CD4-positive, alpha-beta memory T cell (primary cell): ENCODE measurements at regions not wholly inside any gene's neighbourhood (a gene's known extent, or its start where the extent isn't known, plus 50 kb on each side); places are given as distances from the start of the nearest gene placed in this dataset.

Experiments
- CTCF ChIA-PET: fragments of 350-600 bp; sonication (Branson Sonifier 250); formaldehyde crosslinking; loops from one replicate; lab custom pipeline; 2021; ENCODE audit warnings: inconsistent platforms; ENCODE audit not compliant: partially characterized antibody; lab: Charles Lee
- POLR2A ChIA-PET: fragments of 350-600 bp; sonication (Branson Sonifier 250); formaldehyde crosslinking; loops from one replicate; lab custom pipeline; 2021; ENCODE audit not compliant: partially characterized antibody; lab: Charles Lee
- DNase-seq, 5 donors: peaks; one replicate each; pipeline versions ENCODE4 v3.0.0 to v3.0.0-alpha.2; 2020 to 2022; ENCODE audit warnings: mixed read lengths in 1 of 5
- H3K27ac ChIP-seq: one replicate; pipeline ENCODE4 v1.7.0; 2013; ENCODE audit warnings: low read depth, low read length
- H3K27me3 ChIP-seq: 2 replicates; pipeline ENCODE4 v1.7.0; 2013; ENCODE audit warnings: mild to moderate bottlenecking, low read length, moderate library complexity; ENCODE audit not compliant: insufficient read depth
- H3K36me3 ChIP-seq: 2 replicates; pipeline ENCODE4 v1.7.0; 2013; ENCODE audit warnings: mild to moderate bottlenecking, low read length, moderate library complexity; ENCODE audit not compliant: insufficient read depth
- H3K4me1 ChIP-seq: 2 replicates; pipeline ENCODE4 v1.7.0; 2013; ENCODE audit warnings: mild to moderate bottlenecking, low read length, moderate library complexity; ENCODE audit not compliant: insufficient read depth
- H3K4me3 ChIP-seq, 2 donors: one replicate each; pipeline ENCODE4 v1.7.0; 2013; ENCODE audit warnings: low read length in 2 of 2, mild to moderate bottlenecking in 1 of 2
- H3K9me3 ChIP-seq, 2 donors: one replicate each; pipeline ENCODE4 v1.7.0; 2013; ENCODE audit warnings: low read length in 2 of 2, control low read depth in 1 of 2; ENCODE audit not compliant: control insufficient read depth in 1 of 2
- H3K27ac Mint-ChIP-seq, 7 donors: one replicate each; pipeline ENCODE4 v1.8.0; 2020 to 2021; ENCODE audit warnings: mixed read lengths in 7 of 7, mild to moderate bottlenecking in 6 of 7, inconsistent platforms in 3 of 7, moderate library complexity in 3 of 7
- H3K27me3 Mint-ChIP-seq, 2 donors: one replicate each; pipeline ENCODE4 v1.8.0; 2020 to 2021; ENCODE audit warnings: mixed read lengths in 2 of 2
- H3K36me3 Mint-ChIP-seq, 2 donors: one replicate each; pipeline ENCODE4 v1.8.0; 2020 to 2021; ENCODE audit warnings: mixed read lengths in 2 of 2, inconsistent platforms in 1 of 2, mild to moderate bottlenecking in 1 of 2
- H3K4me1 Mint-ChIP-seq, 4 donors: one replicate each; pipeline ENCODE4 v1.8.0; 2020 to 2021; ENCODE audit warnings: mixed read lengths in 4 of 4, mild to moderate bottlenecking in 1 of 4
- H3K4me3 Mint-ChIP-seq, 8 donors: one replicate each; pipeline ENCODE4 v1.8.0; 2020 to 2021; ENCODE audit warnings: mixed read lengths in 8 of 8, mild to moderate bottlenecking in 7 of 8, moderate library complexity in 6 of 8, inconsistent platforms in 3 of 8
- H3K9me3 Mint-ChIP-seq, 8 donors: one replicate each; pipeline ENCODE4 v1.8.0; 2020 to 2021; ENCODE audit warnings: mixed read lengths in 8 of 8, mild to moderate bottlenecking in 5 of 8, inconsistent platforms in 3 of 8, moderate library complexity in 1 of 8
- intact Hi-C: fragments of 100-400 bp; cut with micrococcal nuclease; formaldehyde crosslinking; loops from one replicate; pipeline ENCODE4 v1.15.1; 2023

GRCh38 chr9:135287627-135288026, 192.0 kb upstream of the PPP1R26 start:
- Histone ChIP-seq H3K4me1 (no peaks in the 10 kb centered on the region), H3K36me3 (no peaks in the 10 kb centered on the region), H3K27ac (no peak overlapping the region), H3K4me3 (no peak overlapping the region), H3K27me3 (peaks cover 5% of the 10 kb centered on the region), H3K9me3 (no peaks in the 10 kb centered on the region)
- no peak overlapping the region for H3K4me3 Mint-ChIP-seq
- peaks cover 7 to 14% of the 10 kb centered on the region in 2 donors for H3K27me3 Mint-ChIP-seq
- no peaks in the 10 kb centered on the region for H3K36me3 Mint-ChIP-seq
- H3K4me1 Mint-ChIP-seq = no peaks in the 10 kb centered on the region
- ChIA-PET CTCF (no interaction called here), POLR2A (no interaction called here)
- intact Hi-C loops = no loop called here
- H3K9me3 Mint-ChIP-seq = no peaks in the 10 kb centered on the region
- no peak for DNase-seq
- H3K27ac Mint-ChIP-seq = no peak overlapping the region

DNA sequence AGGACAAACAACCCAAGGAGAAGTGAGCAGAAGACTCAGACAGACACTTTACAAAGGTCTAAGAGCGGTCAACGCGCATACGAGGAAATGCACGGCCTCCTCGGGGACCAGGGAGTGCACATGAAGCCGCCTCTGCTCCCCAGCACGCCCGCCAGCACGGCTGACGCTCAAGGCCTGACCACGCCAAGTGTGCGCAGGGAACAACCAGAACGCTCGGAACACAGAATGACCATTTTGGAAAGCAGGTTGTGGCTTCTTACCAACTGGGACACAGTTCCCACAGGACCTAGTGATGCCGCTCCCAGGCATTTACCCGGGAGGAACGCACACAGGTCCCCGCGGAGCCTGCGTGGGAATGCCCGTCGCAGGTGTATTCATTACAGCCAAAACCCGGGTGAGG, 191.5 kb upstream of the PPP1R26 start:
- peaks cover 8 to 14% of the 10 kb centered on the region in 2 donors for H3K27me3 Mint-ChIP-seq
- H3K9me3 ChIP-seq = no peaks in the 10 kb centered on the region
- DNase-seq = no peak
- no peaks in the 10 kb centered on the region for H3K4me1 Mint-ChIP-seq
- intact Hi-C loops = no loop called here
- H3K4me3 Mint-ChIP-seq = no peak overlapping the region
- H3K9me3 Mint-ChIP-seq = no peaks in the 10 kb centered on the region
- CTCF ChIA-PET = no interaction called here
- H3K36me3 ChIP-seq = no peaks in the 10 kb centered on the region
- POLR2A ChIA-PET = no interaction called here
- peaks cover 5% of the 10 kb centered on the region for H3K27me3 ChIP-seq
- no peak overlapping the region for H3K27ac Mint-ChIP-seq
- H3K4me1 ChIP-seq = no peaks in the 10 kb centered on the region
- no peaks in the 10 kb centered on the region for H3K36me3 Mint-ChIP-seq
- no peak overlapping the region for H3K27ac ChIP-seq
- no peak overlapping the region for H3K4me3 ChIP-seq

- Histone ChIP-seq H3K9me3 (no peaks in the 10 kb centered on the region), H3K27me3 (peaks cover 5% of the 10 kb centered on the region), H3K27ac (no peak overlapping the region), H3K36me3 (no peaks in the 10 kb centered on the region), H3K4me3 (no peak overlapping the region), H3K4me1 (no peaks in the 10 kb centered on the region)
- H3K36me3 Mint-ChIP-seq = no peaks in the 10 kb centered on the region
- H3K27ac Mint-ChIP-seq = no peak overlapping the region
- no peak overlapping the region for H3K4me3 Mint-ChIP-seq
- peaks cover 8 to 14% of the 10 kb centered on the region in 2 donors for H3K27me3 Mint-ChIP-seq
- DNase-seq = no peak
- ChIA-PET CTCF (no interaction called here), POLR2A (no interaction called here)
- H3K4me1 Mint-ChIP-seq = no peaks in the 10 kb centered on the region
- no peaks in the 10 kb centered on the region for H3K9me3 Mint-ChIP-seq
- intact Hi-C loops = no loop called here
Observed at GRCh38 chr9:135289081-135289491, 190.5 kb upstream of the PPP1R26 start.

DNA sequence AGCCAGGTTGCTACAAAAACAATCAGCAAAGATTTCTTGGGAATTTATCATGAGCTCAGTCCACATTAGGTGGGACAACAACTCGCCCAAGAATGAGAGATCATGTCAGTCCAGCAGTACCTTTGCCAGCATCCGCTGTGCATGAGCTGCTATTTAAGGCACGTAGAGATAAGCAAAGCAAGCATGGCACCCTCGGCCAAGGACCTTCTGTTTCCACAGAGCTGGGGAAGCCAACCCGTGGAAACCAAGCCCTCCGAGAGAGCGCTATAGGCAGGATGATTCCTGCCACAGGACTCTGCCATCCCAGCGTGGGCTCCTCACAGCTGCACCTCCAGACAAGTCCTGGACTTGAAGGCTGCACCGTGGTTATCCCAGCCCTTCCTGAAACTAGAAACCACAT, 189.5 kb upstream of the PPP1R26 start:
- intact Hi-C loops = no loop called here
- DNase-seq = no peak
- Mint-ChIP-seq H3K27ac (no peak overlapping the region), H3K9me3 (no peaks in the 10 kb centered on the region), H3K27me3 (peaks cover 11 to 14% of the 10 kb centered on the region in 2 donors), H3K4me1 (no peaks in the 10 kb centered on the region), H3K36me3 (no peaks in the 10 kb centered on the region), H3K4me3 (no peak overlapping the region)
- POLR2A ChIA-PET = no interaction called here
- H3K27me3 ChIP-seq = peaks cover 5% of the 10 kb centered on the region
- no peak overlapping the region for H3K27ac ChIP-seq
- H3K4me1 ChIP-seq = no peaks in the 10 kb centered on the region
- CTCF ChIA-PET = no interaction called here
- no peaks in the 10 kb centered on the region for H3K36me3 ChIP-seq
- H3K9me3 ChIP-seq = no peaks in the 10 kb centered on the region
- H3K4me3 ChIP-seq = no peak overlapping the region

DNA sequence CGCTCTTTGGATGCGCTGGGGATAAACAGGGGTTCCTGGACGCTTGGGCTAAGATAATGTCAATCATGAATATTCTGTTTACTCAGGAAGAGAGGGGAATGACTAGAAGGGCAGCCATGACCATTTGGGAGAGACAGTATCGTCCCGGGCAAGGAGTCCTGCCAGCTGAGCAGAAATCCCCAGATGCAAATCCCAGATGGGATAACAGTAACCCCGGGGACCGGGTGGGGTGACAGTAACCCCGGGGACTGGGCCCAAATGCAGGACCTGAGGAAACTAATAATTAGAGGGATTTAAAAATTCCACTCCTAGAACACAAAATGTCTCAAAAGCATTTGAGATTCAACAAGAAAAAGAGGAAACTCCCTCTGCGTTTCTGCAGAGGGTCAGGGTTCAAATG, 189.0 kb upstream of the PPP1R26 start:
- H3K36me3 Mint-ChIP-seq = no peaks in the 10 kb centered on the region
- H3K27me3 ChIP-seq = peaks cover 5% of the 10 kb centered on the region
- H3K9me3 Mint-ChIP-seq = no peaks in the 10 kb centered on the region
- DNase-seq = no peak
- peaks cover 13 to 14% of the 10 kb centered on the region in 2 donors for H3K27me3 Mint-ChIP-seq
- ChIA-PET CTCF (no interaction called here), POLR2A (no interaction called here)
- H3K4me3 Mint-ChIP-seq = no peak overlapping the region
- H3K4me3 ChIP-seq = no peak overlapping the region
- no peak overlapping the region for H3K27ac ChIP-seq
- H3K27ac Mint-ChIP-seq = no peak overlapping the region
- no peaks in the 10 kb centered on the region for H3K36me3 ChIP-seq
- intact Hi-C loops = no loop called here
- H3K4me1 ChIP-seq = no peaks in the 10 kb centered on the region
- no peaks in the 10 kb centered on the region for H3K9me3 ChIP-seq
- H3K4me1 Mint-ChIP-seq = no peaks in the 10 kb centered on the region

- Mint-ChIP-seq H3K36me3 (no peaks in the 10 kb centered on the region), H3K27ac (peak overlapping the region in 1 of 7 donors; percentile 42), H3K9me3 (no peaks in the 10 kb centered on the region), H3K4me1 (no peaks in the 10 kb centered on the region), H3K27me3 (peaks cover 13 to 14% of the 10 kb centered on the region in 2 donors), H3K4me3 (no peak overlapping the region)
- H3K4me3 ChIP-seq = no peak overlapping the region
- ChIA-PET POLR2A (no interaction called here), CTCF (no interaction called here)
- H3K4me1 ChIP-seq = no peaks in the 10 kb centered on the region
- H3K9me3 ChIP-seq = no peaks in the 10 kb centered on the region
- peaks cover 5% of the 10 kb centered on the region for H3K27me3 ChIP-seq
- no peaks in the 10 kb centered on the region for H3K36me3 ChIP-seq
- no peak overlapping the region for H3K27ac ChIP-seq
- intact Hi-C loops = no loop called here
- no peak for DNase-seq
Observed at GRCh38 chr9:135291165-135291564, 188.4 kb upstream of the PPP1R26 start.

DNA sequence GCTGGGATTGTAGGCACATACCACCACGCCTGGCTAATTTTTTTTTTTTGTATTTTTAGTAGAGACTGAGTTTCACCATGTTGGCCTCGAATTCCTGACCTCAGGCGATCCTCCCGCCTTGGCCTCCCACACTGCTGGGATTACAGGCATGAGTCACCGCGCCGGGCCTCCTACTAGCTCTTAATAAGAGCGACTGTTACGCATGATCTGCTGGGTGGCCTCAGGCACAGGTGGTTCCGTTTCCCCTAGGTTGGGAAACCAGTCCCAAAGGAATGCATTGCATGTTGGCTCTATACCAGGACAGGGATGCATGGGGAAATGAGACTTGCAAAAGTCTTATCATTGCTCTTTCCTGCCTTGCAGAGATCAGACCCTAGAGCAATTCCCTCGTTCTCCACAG, 184.7 kb upstream of the PPP1R26 start:
- H3K27me3 ChIP-seq = peaks cover 5% of the 10 kb centered on the region
- H3K9me3 Mint-ChIP-seq = no peaks in the 10 kb centered on the region
- CTCF ChIA-PET = no interaction called here
- H3K27me3 Mint-ChIP-seq = peaks cover 14 to 23% of the 10 kb centered on the region in 2 donors
- H3K27ac Mint-ChIP-seq = no peak overlapping the region
- intact Hi-C loops = no loop called here
- no peak overlapping the region for H3K27ac ChIP-seq
- H3K4me3 Mint-ChIP-seq = no peak overlapping the region
- H3K4me3 ChIP-seq = no peak overlapping the region
- no peaks in the 10 kb centered on the region for H3K36me3 Mint-ChIP-seq
- H3K4me1 Mint-ChIP-seq = no peaks in the 10 kb centered on the region
- DNase-seq = no peak
- no peaks in the 10 kb centered on the region for H3K4me1 ChIP-seq
- no peaks in the 10 kb centered on the region for H3K9me3 ChIP-seq
- H3K36me3 ChIP-seq = no peaks in the 10 kb centered on the region
- POLR2A ChIA-PET = no interaction called here
